Stimulated activated CD4-positive, alpha-beta T cell treated with anti-CD3 and anti-CD28 coated beads, Interleukin-12 subunit alpha, Interleukin-12 subunit beta, amount 100 ng/mL, for 4 hours (primary cell): ENCODE measurements at regions not wholly inside any gene's neighbourhood (a gene's known extent, or its start where the extent isn't known, plus 50 kb on each side); places are given as distances from the start of the nearest gene placed in this dataset.

Experiments
- DNase-seq: peaks from one replicate; pipeline ENCODE4 v3.0.0-alpha.2; 2020

- DNase-seq: no peak
Observed at GRCh38 chr13:106433066-106433465, 102.4 kb downstream of the EFNB2 start.

GRCh38 chr13:106432636-106433035 lies 102.8 kb downstream of the EFNB2 start:
- DNase-seq: no peak

GRCh38 chr13:106426909-106427308 lies 108.6 kb downstream of the EFNB2 start:
- DNase-seq: no peak

GRCh38 chr13:106425661-106426060 lies 109.8 kb downstream of the EFNB2 start:
- DNase-seq: no peak

GRCh38 chr13:106424805-106425204 lies 110.7 kb downstream of the EFNB2 start:
- no peak for DNase-seq

- DNase-seq: no peak
Observed at GRCh38 chr13:106423530-106423929, 111.9 kb downstream of the EFNB2 start.

- no peak for DNase-seq
Observed at GRCh38 chr13:106418556-106418955, 116.9 kb downstream of the EFNB2 start.

GRCh38 chr13:106417467-106418110 lies 117.9 kb downstream of the EFNB2 start:
- no peak for DNase-seq

- no peak for DNase-seq
Observed at GRCh38 chr13:106416645-106417044, 118.8 kb downstream of the EFNB2 start.

- DNase-seq: no peak
Observed at GRCh38 chr13:106415971-106416370, 119.5 kb downstream of the EFNB2 start.

- no peak for DNase-seq
Observed at GRCh38 chr13:106415442-106415841, 120.0 kb downstream of the EFNB2 start.

- no peak for DNase-seq
Observed at GRCh38 chr13:106407338-106407737, 128.1 kb downstream of the EFNB2 start.

- no peak for DNase-seq
Observed at GRCh38 chr13:106405731-106406130, 129.7 kb downstream of the EFNB2 start.

GRCh38 chr13:106403280-106403679 lies 132.2 kb downstream of the EFNB2 start:
- no peak for DNase-seq

- DNase-seq: no peak
Observed at GRCh38 chr13:106402866-106403265, 132.6 kb downstream of the EFNB2 start.

- DNase-seq: no peak
Observed at GRCh38 chr13:106401081-106401480, 134.4 kb downstream of the EFNB2 start.

- no peak for DNase-seq
Observed at GRCh38 chr13:106400289-106400688, 135.2 kb downstream of the EFNB2 start.

- DNase-seq: no peak
Observed at GRCh38 chr13:106398289-106398688, 137.2 kb downstream of the EFNB2 start.

GRCh38 chr13:106393776-106394175 lies 141.7 kb downstream of the EFNB2 start:
- no peak for DNase-seq

- DNase-seq: no peak
Observed at GRCh38 chr13:106391681-106392080, 143.8 kb downstream of the EFNB2 start.

GRCh38 chr13:106391271-106391670 lies 144.2 kb downstream of the EFNB2 start:
- DNase-seq: no peak

- no peak for DNase-seq
Observed at GRCh38 chr13:106390367-106390766, 145.1 kb downstream of the EFNB2 start.

- DNase-seq: no peak
Observed at GRCh38 chr13:106385654-106386053, 149.8 kb downstream of the EFNB2 start.

GRCh38 chr13:106384516-106384915 lies 150.9 kb downstream of the EFNB2 start:
- DNase-seq: no peak

GRCh38 chr13:106383791-106384190 lies 151.7 kb downstream of the EFNB2 start:
- no peak for DNase-seq
